Adrenal gland (tissue), 9 donors: ENCODE measurements at regions not wholly inside any gene's neighbourhood (a gene's known extent, or its start where the extent isn't known, plus 50 kb on each side); places are given as distances from the start of the nearest gene placed in this dataset.

Source experiments
- DNase-seq, 7 donors: peaks; one replicate each; pipeline ENCODE4 v3.0.0-alpha.2; 2019 to 2020
- H3K27ac ChIP-seq, 5 donors: fragments of 200-600 bp; sonication (generic) in 4 of 5; 1 replicate in 3 of 5; 2 replicates in 2 of 5; pipeline versions ENCODE4 v1.5.1 to v1.8.0; 2016 to 2020; ENCODE audit warnings: mild to moderate bottlenecking in 1 of 5
- H3K27me3 ChIP-seq: fragments of 200-600 bp; 2 replicates; pipeline ENCODE4 v1.8.0; 2021
- H3K36me3 ChIP-seq, 2 donors: fragments of 200-600 bp; replicated peaks in 1 of 2; 1 replicate in 1 of 2; 2 replicates in 1 of 2; pipeline versions ENCODE4 v1.5.1 to v1.8.0; 2018 to 2022
- H3K4me1 ChIP-seq, 2 donors: fragments of 200-600 bp; replicated peaks in 1 of 2; 1 replicate in 1 of 2; 2 replicates in 1 of 2; pipeline versions ENCODE4 v1.5.1 to v1.8.0; 2018 to 2021
- H3K4me3 ChIP-seq, 4 donors: fragments of 200-600 bp; sonication (generic) in 3 of 4; one replicate each; pipeline ENCODE4 v1.5.1; 2016 to 2018
- H3K9me3 ChIP-seq, 3 donors: fragments of 200-600 bp; sonication (generic) in 1 of 3; replicated peaks in 1 of 3; 1 replicate in 2 of 3; 2 replicates in 1 of 3; pipeline versions ENCODE4 v1.5.1 to v1.8.0; 2016 to 2021
- CTCF ChIP-seq, 6 experiments: fragments of 450-650 bp in 4 of 6; fragments of 200-600 bp in 2 of 6; sonication (generic) in 1 of 6; IDR thresholded peaks; 1 replicate in 5 of 6; 2 replicates in 1 of 6; pipeline versions ENCODE4 v1.5.1 to v1.8.0; 2016 to 2021; ENCODE audit warnings: antibody characterized with exemption in 6 of 6, mild to moderate bottlenecking in 2 of 6, moderate library complexity in 1 of 6
- POLR2A ChIP-seq, 2 donors: fragments of 450-650 bp; IDR thresholded peaks; one replicate each; pipeline ENCODE4 v1.6.1; 2017; ENCODE audit warnings: antibody characterized with exemption in 2 of 2, mild to moderate bottlenecking in 2 of 2, moderate library complexity in 1 of 2
- WGBS, 4 donors: extraction: QIAGEN DNeasy Blood & Tissue Kit in 2 of 4; methylation state at CpG; one replicate each; pipeline versions ENCODE4 v1.1.5 to v1.1.7; 2013 to 2017; 5-methylcytosine and 5-hydroxymethylcytosine counted together
- intact Hi-C, 2 donors: fragments of 100-400 bp; cut with DNase I; formaldehyde crosslinking; loops; one replicate each; pipeline versions ENCODE4 v1.14.1 to v1.15.0; 2022 to 2023
- donor health status: healthy with polysubstance abuse.
- donor health status: Bipolar disorder and iron deficiency.
- donor health status: DM: yes; HTN: yes; CAD: no.
- donor health status: DM: no; HTN: no; CAD: no.
- donor health status: DM: no; HTN: no; CAD: no.

- H3K27me3 ChIP-seq = no peaks in the 10 kb centered on the region
- H3K4me3 ChIP-seq = no peak overlapping the region
- H3K27ac ChIP-seq = no peak overlapping the region
- no peaks in the 10 kb centered on the region for H3K36me3 ChIP-seq
- TF ChIP-seq POLR2A (IDR thresholded peaks at IDR 0.05) (no peak), CTCF (IDR thresholded peaks at IDR 0.05) (no peak)
- intact Hi-C loops = no loop called here
- no peaks in the 10 kb centered on the region for H3K9me3 ChIP-seq
- DNase-seq = no peak
- WGBS, 4 donors = 41 to 80% (median 65%) methylated on average over 1 of the region's 1 CpG
- H3K4me1 ChIP-seq = no peaks in the 10 kb centered on the region
Measured at GRCh38 chrX:148310426-148311165, 189.8 kb upstream of the AFF2 start.

GRCh38 chrX:148311544-148311943 is 188.9 kb upstream of the AFF2 start:
- no peak overlapping the region for H3K4me3 ChIP-seq
- DNase-seq = no peak
- TF ChIP-seq POLR2A (IDR thresholded peaks at IDR 0.05) (no peak), CTCF (IDR thresholded peaks at IDR 0.05) (no peak)
- no peaks in the 10 kb centered on the region for H3K4me1 ChIP-seq
- no peaks in the 10 kb centered on the region for H3K27me3 ChIP-seq
- intact Hi-C loops = no loop called here
- no peaks in the 10 kb centered on the region for H3K9me3 ChIP-seq
- no peak overlapping the region for H3K27ac ChIP-seq
- H3K36me3 ChIP-seq = no peaks in the 10 kb centered on the region

- intact Hi-C loops = no loop called here
- no peak for TF ChIP-seq CTCF (IDR thresholded peaks at IDR 0.05)
- no peak for TF ChIP-seq POLR2A (IDR thresholded peaks at IDR 0.05)
- DNase-seq = no peak
- H3K4me3 ChIP-seq = no peak overlapping the region
- 67 to 100% (median 82%) methylated on average over 1 of the region's 1 CpG for WGBS, 4 donors
- no peaks in the 10 kb centered on the region for H3K27me3 ChIP-seq
- no peaks in the 10 kb centered on the region for H3K4me1 ChIP-seq
- H3K36me3 ChIP-seq = no peaks in the 10 kb centered on the region
- H3K27ac ChIP-seq = no peak overlapping the region
- no peaks in the 10 kb centered on the region for H3K9me3 ChIP-seq
Measured at GRCh38 chrX:148314876-148315275, 185.5 kb upstream of the AFF2 start.

- H3K27me3 ChIP-seq = no peaks in the 10 kb centered on the region
- H3K27ac ChIP-seq = no peak overlapping the region
- no peak for DNase-seq
- no peaks in the 10 kb centered on the region for H3K36me3 ChIP-seq
- no peaks in the 10 kb centered on the region for H3K4me1 ChIP-seq
- TF ChIP-seq CTCF (IDR thresholded peaks at IDR 0.05) (no peak), POLR2A (IDR thresholded peaks at IDR 0.05) (no peak)
- no peak overlapping the region for H3K4me3 ChIP-seq
- no peaks in the 10 kb centered on the region for H3K9me3 ChIP-seq
- WGBS, 4 donors = 36 to 61% (median 47%) methylated on average over 1 of the region's 1 CpG
- intact Hi-C loops = no loop called here
Measured at GRCh38 chrX:148316446-148316845, 184.0 kb upstream of the AFF2 start.
